Activated CD4-positive, alpha-beta T cell treated with anti-CD3 and anti-CD28 coated beads, Interleukin-2, amount 50 U/mL, for 16 hours (primary cell): ENCODE measurements at regions not wholly inside any gene's neighbourhood (a gene's known extent, or its start where the extent isn't known, plus 50 kb on each side); places are given as distances from the start of the nearest gene placed in this dataset.
"Not testable (repeated sequence)": the region's sequence is repeated elsewhere in the genome, so short reads cannot be mapped to it uniquely, and the experiment has no call there.

Experiments
- DNase-seq: peaks from one replicate; pipeline ENCODE4 v3.0.0-alpha.2; 2020

DNA sequence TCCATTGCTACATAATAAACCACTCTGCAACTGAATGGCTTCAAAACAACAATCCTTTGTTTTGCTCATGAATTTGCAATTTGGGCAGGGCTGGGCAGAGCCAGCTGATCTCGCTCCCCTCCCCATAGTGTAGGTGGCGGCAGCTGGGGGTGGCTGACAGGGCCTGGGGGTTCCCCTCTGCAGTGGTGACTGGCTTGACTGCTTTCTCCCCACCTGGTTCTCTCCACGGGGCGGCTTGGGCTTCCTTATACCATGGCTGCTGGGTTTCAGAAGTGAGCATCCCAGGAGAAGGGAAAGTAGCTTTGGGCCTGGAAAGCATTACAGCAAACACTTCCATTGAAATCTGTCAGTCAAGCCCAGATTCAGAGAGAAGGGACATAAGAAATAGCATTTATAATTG, 129.7 kb upstream of the ZBTB40 start:
- DNase-seq, result no peak

DNA sequence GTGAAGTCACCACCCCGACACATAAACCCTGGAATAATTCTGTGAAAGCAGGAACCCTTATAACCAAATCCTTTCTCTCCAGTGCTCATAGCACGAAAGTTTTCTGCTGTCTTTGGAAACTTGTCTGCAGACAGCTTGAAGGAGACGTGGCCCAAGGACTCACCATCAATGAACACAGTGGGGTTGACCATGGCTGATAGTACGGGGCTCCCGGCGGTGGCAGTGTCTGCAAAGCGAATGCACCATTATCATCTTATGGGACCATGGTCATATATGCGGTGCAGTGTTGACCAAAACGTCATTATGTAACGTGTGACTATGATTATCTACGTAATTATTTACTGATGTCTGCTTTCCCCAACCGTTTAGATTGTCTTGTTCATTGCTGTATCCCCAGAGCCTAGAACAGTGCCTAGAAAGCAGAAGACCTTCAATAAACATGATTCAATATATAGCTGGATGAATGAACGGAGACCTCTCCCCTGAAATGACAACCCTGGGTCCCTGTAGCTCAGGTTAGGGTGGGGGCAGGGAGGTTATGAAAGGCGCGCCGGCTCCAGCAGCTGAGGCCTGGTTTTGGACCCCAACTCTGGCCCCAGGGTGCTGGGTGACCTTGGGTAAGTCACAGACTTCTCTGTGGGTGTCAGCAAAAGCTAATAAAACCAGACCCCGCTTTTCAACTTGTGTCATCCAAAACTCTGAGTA, 128.4 kb upstream of the ZBTB40 start:
- no peak for DNase-seq

DNA sequence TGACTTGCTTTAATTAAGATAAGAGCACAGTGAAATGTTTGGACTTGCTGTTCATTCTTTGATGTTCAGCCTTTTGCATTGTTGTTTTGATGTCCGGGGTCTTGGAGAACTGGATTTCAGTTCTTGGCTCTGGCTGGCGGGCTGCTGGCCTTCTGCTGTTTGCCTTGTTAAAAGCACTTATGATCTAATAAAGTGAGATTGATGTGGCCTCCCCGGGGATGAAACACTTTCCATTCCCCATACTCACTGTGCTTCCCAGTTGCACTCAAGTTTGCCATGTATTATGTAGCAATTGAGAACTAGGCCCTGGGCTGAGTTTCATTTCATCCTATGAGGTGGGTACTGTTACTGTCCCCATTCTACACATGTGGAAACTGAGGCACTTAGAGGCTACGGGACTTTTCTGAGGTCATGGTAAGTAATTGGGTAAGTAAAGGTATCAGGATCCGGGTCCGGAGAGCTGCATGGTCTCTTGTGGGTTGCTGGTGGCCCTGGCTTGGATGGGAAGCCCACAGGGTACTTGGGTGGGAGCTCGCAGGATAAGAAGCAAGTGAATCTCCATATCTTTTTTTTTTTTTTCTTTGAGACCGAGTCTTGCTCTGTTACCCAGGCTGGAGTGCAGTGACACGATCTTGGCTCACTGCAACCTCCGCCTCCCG, 127.7 kb upstream of the ZBTB40 start:
- no peak for DNase-seq

DNA sequence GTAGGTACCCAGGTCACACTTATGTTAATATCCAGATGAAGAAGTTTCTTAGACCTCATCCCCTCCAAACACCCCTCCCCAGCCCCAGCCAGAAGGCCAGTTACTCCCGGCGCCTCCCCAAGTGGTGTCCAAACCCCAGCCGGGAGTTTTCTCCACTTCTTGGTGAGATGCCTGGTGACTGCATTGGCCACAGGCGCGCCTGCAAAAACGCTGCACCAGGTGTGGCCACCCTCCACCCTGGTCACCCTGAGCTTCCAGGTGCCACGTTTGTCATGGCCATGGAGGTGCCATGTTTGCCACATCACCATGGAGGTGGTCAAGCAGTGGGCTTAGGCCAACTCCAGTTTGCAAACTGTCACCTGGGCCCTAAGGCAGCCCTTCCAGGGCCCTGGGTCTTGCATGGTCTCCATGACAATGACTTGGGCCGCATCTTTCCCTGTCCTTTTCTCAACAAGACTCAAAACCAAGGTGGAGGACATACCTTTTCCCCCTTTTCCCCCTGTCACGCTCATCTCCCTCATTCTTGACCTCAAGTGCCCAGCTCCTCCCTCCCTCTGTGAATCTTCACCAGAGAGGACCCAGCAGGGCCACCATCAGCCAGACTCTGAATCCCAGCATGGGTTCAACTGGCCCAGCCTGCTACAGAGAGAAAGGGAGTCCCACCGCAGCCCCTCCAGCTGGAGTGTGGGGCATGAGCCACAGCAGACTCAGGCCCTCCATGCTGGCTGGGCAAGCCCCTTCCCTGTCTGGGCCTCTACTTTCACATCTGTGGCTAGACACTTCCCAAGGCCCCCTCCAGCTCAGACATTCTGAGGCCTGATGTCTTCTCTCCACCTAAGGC, 125.9 kb upstream of the ZBTB40 start:
- no peak for DNase-seq

DNA sequence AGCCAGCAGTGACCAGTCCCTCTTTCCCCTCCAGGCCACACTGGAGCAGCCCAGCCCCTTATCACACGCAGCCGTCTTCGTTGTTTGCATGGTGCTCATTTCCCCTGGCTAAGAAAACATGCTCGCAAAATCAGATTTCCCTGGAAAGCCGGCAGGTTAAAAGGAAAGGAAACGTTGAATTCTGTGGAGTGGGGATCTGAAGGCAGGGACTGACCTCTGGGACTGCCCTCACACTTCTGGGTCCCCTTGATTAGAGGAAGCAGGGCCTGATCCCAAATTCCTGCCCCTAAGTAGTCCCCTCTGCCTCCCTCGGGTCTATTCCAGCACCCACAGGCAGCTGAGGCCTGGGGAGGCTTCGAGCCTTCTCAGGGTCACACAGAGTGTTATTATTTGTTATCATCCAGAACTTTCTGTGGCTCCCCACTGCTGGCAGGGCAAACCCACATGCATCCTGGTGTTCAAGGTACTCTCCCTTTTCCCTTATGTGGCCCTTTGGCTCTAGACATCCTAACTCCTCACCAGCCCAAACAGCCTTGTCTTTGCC, 125.2 kb upstream of the ZBTB40 start:
- no peak for DNase-seq

DNA sequence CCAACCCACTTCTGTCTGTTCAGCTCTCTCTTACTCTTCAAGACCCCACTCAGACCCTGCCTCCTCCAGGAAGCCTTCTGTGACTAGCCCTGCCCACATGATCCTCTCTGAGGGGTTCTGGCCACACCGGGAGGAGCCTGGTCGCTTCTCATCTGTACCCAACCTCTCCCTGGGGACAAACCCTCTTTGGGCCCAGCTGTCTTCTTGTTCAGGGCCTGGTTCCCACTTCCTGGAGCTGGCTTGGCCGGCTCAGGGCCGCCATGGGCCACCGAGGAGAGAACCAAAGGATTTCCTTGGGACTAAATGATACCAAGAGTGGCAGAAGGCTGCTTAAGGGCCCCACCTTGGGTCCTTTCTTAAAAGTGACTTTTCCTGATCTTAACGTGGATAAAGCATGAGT, 124.7 kb upstream of the ZBTB40 start:
- DNase-seq, result no peak

DNA sequence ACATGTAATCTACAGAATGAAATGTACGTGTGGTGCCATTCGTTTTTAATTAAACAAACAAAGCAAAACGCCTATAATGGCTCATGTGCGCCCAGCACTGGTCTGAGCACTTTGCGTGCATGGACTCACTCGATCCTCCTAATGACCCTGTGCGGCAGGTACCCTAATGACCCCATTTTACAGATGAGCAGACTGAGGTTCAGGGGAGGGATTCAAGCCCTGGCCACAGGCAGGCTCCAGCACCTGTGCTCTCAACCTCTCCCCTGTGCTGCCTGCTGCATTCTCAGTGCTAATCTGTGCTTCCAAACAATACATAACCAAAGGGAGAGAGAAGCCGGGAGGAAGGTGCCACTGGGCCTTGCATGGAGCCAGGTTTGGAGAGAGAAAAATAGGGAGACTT, 124.2 kb upstream of the ZBTB40 start:
- DNase-seq, result no peak

DNA sequence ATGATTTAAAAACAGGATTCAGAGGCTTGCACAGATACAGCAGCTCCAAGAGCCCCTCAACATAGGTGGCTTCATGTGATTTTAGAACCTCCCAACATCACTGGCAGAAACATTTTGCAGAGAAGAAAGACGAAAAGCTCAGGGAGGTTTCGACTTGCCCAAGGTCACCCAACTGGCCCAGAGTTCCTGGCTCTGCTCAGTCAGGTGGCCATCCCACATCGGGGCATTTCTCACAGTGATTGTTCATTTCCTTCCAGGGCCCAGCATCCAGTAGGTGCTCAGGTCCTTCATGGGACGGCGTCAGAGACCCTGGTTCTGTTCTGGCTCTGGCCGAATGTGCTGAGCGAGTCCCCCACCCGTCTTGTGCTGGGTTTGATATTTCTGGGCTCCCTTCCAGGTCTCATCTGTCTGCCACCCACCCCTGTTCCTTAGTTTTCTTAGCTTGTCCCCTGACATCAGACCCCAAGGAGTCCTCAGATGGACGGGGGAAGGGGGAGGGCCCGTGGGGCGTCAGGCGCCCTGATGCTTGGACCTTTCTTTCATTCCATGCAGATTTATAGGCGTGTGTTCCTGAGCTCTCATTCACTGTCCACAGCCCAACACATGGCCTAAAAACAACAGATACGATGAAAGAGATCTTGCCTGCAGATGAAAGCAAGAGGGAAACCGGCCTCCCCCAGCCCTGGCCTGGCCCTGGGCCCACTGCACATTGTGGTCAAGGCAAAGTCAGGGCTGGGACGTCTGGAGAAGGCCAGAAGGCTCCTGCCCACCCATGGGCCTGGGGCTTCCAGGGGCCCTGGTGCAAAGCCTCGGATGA, 123.1 kb upstream of the ZBTB40 start:
- no peak for DNase-seq

DNA sequence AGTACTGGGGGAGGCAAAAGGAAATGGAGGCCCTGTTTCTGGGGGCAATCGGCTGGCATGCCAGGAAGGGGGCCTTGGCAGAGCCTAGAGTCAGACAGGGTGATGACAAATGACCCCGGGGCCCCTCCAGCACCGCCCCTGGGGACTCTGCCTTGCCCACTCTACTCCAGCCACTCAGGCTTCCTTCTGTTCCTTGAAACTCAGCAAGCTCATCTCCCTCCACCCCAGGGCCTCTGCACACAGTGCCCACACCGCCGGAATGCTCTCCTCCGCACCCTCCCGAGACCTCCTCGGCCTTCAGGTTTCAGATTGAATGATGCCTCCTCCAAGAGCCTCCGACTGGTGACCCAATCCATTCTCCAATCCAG, 122.5 kb upstream of the ZBTB40 start:
- no peak for DNase-seq

DNA sequence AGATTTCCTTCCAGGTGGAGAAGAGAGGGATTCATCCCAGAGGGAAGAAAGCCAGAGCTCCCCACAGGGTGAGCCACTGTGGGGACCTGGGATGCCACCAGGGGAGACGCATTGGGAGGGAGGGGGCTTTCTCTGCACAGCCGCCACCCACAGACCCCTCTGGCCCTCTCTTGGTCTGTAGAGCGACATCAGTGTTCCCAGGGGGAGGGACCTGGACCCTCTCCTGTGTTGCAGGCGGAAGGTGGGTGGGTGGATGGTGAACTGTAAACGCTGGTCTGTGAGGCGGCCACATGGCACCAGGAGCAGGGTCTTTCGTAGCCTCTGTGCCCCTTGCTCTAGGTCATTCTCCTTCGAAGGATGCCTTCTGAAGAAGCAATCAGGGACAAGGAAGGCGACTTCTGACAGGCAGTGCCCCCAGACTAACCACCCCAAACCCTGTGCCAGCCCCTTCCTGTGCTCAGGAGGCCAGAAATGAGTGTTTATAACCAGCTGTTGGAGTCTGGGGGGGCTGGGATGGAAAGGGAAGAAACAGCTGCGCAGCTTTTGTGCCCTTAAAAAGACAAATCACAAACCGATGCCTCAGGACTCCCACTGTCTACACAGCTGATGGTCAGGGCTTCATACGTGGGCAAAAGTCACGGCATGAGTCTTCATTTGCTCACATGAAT, 121.4 kb upstream of the ZBTB40 start:
- no peak for DNase-seq

DNA sequence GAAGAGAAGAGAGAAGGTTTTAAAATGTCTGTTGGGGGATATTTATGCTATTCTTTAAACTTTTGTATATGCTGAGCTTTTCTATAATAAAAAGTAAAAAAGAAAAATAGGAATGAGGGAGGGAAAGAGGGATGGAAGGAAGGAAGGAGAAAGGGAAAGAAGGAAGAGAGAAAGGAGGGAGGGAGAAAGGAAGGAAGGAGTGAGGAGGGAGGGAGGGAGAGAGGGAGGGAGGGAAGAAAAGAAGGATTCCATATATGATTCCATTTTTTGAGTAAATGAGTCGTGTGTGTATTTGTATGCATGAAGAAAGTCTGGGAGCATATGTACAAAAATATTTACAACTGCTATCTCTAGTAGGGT, 120.9 kb upstream of the ZBTB40 start:
- no peak for DNase-seq

DNA sequence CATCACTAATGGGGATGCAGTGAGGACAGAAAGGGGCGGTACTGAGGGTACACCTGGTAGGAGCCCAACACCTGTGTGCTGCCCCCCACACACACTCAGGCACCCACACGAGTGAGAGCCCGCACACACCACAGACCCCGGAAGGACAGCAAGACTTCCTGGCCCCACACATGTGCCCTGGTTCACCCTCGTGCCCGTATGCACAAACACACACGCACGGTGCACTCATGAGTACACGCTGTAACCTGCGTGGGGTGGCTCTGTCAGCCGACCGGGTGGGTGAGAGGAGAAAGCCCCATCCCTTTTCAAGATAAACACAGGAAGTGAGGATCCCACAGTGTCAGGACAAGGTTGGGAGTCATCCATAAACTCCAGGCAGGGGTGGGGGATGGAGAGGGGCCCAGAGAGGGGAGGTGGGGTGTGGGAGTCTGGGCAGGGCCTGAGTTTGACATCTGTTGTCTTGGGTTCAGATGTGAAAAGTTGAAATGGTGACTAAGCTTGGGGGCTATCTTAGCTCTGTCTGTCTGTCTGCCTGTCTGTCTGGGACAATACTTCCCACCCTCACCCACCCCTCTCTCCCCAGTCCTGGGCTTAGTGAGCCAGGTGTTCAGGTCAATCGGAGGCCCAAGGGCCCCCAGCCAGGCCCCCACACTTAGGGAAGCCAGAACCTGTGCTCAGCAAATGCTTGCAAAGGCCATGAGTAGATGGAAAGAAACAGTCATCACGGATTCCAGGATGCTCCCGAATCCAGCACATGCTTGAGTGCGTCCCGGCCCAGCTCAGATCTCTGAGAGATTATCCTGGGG, 119.8 kb upstream of the ZBTB40 start:
- DNase-seq, result no peak

DNA sequence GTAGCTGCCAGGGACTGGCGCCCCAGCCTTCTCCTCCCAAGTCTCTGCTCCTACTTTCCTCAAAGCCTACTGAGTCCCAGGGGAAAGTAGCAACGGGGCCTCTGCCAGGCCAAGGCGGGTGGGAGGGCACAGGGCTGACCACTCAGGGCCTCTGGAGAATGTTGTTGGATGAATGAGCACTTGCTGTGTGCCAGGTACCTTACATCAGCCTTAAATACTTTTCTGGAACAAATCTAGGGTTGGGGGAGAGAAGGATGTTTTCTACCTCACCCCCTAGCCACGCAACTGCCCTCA, 119.3 kb upstream of the ZBTB40 start:
- DNase-seq, result no peak

DNA sequence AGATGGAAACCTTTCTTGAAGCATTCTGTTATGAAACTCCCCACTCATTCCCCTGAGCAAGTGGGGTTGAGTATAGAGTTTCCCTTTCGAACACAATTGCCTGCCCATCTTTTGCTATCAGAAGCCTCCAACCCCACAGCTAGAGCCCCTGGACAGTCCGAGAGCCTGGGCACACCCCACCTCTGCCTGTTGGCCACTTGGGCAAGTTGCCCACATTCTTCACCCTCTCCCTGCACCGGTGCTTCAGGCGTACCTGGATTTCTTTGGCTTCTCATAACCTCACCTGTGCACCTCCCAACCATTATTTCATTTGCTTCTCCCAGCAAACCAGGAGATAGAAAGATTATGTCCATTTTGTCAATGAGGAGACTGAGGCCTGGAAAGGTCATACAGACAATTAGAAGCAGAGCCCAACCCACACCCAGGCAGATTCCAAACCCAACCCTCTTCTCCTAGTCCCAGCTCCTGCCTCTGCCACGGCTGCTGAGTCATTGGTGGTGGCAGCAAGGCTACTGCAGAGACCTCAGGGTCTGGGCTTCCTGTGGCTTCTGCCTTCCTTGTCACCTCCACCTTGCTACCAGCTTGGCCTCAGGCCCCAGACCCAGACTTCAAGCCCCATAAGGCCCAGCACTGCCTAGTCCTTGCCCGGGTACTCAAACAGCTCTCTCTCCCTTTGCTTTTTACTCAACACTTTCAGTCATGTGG, 118.7 kb upstream of the ZBTB40 start:
- DNase-seq, result no peak

DNA sequence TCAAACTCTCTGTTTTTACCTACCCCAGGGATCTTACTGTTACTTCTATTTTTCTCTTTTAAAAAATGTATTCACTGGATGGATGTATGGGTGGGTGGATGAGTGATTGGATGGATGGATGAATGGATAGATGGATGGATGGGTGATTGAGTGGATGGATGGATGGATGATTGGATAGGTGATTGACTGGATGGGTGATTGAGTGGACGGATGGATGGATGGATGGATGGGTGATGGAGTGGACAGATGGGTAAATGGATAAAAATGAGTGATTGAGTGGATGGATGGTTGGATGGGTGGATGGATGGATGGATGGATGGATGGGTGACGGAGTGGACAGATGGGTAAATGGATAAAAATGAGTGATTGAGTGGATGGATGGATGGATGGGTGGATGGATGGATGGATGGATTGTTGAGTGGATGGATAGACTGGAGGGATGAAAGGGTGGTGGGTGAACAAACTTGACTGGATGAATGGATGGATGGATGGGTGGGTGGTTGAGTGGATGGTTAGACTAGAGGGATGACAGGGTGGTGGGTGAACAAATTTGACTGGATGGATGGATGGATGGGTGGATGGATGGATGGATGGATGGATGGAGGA, 118.0 kb upstream of the ZBTB40 start:
- DNase-seq, result no peak

DNA sequence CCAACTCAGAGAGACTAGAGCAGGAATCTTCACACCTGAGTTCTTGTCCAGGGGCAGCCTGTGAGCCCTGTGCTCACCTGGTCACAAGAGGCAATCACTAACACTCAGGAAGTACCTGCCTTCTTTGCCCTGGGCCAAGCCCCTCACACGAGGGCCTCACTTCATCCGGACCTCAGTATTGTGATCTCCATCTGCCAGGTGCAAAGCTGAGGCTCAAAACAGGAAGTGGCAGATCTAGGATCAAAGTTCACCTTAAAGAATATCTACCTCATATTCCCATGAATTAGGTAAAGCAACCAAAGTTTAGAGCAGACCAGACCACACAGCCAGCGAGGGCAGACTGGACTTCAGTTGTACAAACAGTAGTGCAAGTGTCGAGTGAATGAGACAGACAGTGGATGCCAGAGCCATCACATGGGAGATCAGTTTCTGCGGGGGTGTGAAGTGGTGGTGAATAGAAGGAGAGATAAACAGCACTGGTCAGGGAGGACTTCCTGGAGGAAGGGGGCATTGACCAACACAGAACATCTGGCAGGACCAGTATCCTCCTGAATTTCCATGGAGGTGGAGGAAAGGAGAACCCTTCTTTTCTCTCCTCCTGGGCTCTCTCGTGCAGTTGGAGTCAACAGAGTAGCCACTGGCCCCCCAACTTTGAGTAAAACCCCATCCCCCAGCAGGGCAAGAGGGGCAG, 116.6 kb upstream of the ZBTB40 start:
- no peak for DNase-seq

DNA sequence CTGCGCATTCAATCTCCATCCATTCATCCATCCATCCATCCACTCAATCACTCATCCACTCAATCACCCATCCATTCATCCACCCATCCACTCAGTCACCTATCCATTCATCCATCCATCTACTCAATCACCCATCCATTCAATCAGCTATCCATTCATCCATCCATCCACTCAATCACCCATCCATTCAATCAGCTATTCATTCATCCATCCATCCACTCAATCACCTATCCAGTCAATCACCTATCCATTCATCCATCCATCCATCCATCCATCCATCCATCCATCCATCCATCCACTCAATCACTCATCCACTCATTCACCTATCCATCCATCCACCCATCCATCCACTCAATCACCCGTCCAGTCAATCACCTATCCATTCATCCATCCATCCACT, 115.4 kb upstream of the ZBTB40 start:
- DNase-seq, result not testable (repeated sequence)

DNA sequence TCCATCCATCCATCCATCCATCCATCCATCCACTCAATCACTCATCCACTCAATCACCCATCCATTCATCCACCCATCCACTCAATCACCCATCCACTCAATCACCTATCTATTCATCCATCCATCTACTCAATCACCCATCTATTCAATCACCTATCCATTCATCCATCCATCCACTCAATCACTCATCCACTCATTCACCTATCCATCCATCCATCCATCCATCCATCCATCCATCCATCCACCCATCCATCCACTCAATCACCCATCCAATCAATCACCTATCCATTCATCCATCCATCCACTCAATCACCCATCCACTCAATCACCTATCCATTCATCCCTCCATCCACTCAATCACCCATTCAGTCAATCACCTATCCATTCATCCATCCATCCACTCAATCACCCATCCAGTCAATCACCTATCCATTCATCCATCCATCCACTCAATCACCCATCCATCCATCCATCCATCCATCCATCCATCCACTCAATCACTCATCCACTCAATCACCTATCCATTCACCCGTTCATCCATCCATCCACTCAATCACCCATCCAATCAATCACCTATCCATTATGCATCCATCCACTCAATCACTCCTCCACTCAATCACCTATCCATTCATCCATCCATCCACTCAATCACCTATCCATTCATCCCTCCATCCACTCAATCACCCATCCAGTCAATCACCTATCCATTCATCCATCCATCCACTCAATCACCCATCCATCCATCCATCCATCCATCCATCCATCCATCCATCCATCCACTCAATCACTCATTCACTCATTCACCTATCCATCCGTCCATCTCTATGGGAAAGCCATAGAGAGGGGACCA, 114.7 kb upstream of the ZBTB40 start:
- DNase-seq, result not testable (repeated sequence)
